ENCODE measurements at regions not wholly inside any gene's neighbourhood (a gene's known extent, or its start where the extent isn't known, plus 50 kb on each side); places are given as distances from the start of the nearest gene placed in this dataset.

DNA sequence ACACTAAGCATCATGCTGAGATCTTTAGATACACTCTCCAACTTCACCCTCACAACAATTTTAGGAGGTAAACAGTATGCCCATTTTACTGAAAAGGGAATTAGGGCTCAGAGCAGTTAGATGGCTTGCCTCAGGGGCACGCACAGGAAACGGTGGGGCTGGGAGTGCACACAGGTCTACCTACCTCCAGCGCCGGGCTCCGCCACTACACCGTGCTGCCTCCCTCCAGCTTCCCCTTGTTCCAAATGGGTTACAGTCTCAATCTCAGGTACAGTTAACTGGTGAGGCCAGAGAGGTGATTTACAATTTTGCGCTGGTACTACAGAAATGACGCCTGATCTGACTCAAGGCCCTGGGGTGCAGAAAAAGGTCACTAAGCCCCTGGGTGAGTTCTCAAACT is 142.0 kb downstream of the NOC3L start:
- H3K23ac ChIP-seq (ENCODE audit: insufficient read length), result no peak overlapping the region
- no peak for DNase-seq (ENCODE audit: low read depth in 1 of 2, low spot score in 2 of 2)
- H3K27me3 ChIP-seq (replicated peaks in 1 of 4; ENCODE audit: control insufficient read depth in 3 of 4, extremely low read depth in 1 of 4, insufficient read depth in 3 of 4, low read length in 3 of 4), result no peaks in the 10 kb centered on the region
- H2BK20ac ChIP-seq (ENCODE audit: low read length), result no peak overlapping the region
- no peaks in the 10 kb centered on the region for H3K4me1 ChIP-seq (replicated peaks in 1 of 4; ENCODE audit: control insufficient read depth in 3 of 4, insufficient read depth in 4 of 4, low read length in 3 of 4)
- no peak overlapping the region for H4K5ac ChIP-seq (ENCODE audit: insufficient read length, low read depth, low read length)
- H3K9ac ChIP-seq (replicated peaks in 1 of 4; ENCODE audit: extremely low read depth in 1 of 4, low read depth in 3 of 4, low read length in 3 of 4), result no peak overlapping the region
- ChIA-PET CTCF (ENCODE audit: partially characterized antibody) (interaction anchor here (1.4 kb wide), 1 partner anchor 12 kb away, joined by 3 read pairs; no protein-coding TSS in a partner anchor), POLR2A (ENCODE audit: partially characterized antibody) (no interaction called here)
- H2AK5ac ChIP-seq (ENCODE audit: low read depth, low read length), result no peak overlapping the region
- no peaks in the 10 kb centered on the region for H3K79me1 ChIP-seq (ENCODE audit: low read depth, low read length)
- no peaks in the 10 kb centered on the region for H3K9me3 ChIP-seq (ENCODE audit: insufficient read depth in 2 of 2, low read depth in 1 of 2, low read length in 1 of 2)
- no peak overlapping the region for H3K4me2 ChIP-seq (ENCODE audit: insufficient read depth in 1 of 2, low read depth in 2 of 2, low read length in 2 of 2)
- H4K20me1 ChIP-seq (replicated peaks in 1 of 2; ENCODE audit: control insufficient read depth in 1 of 2, insufficient read depth in 2 of 2, low read length in 2 of 2), result no peaks in the 10 kb centered on the region
- H3K79me2 ChIP-seq (ENCODE audit: control insufficient read depth in 1 of 2, insufficient read depth in 2 of 2, low read length in 2 of 2), result no peaks in the 10 kb centered on the region
- H2BK120ac ChIP-seq (replicated peaks; ENCODE audit: low read depth, low read length), result no peak overlapping the region
- no peaks in the 10 kb centered on the region for H3K36me3 ChIP-seq (ENCODE audit: control insufficient read depth in 2 of 4, insufficient read depth in 4 of 4, low read length in 3 of 4)
- H2BK12ac ChIP-seq (ENCODE audit: low read depth, low read length), result no peak overlapping the region
- H4K8ac ChIP-seq (ENCODE audit: extremely low read depth, insufficient read depth, low read length), result no peak overlapping the region
- no peak overlapping the region for H2BK15ac ChIP-seq (ENCODE audit: low read length)
- H3K23me2 ChIP-seq (ENCODE audit: low read depth, low read length), result no peaks in the 10 kb centered on the region; the same call in 1 of the 2 replicates
- H4K91ac ChIP-seq (replicated peaks; ENCODE audit: insufficient read length, low read length), result no peak overlapping the region
- H3K27ac ChIP-seq (ENCODE audit: low read depth, low read length), result no peak overlapping the region
- no peak overlapping the region for H3K56ac ChIP-seq (replicated peaks; ENCODE audit: insufficient read length, low read depth, low read length)
- H3K14ac ChIP-seq (ENCODE audit: insufficient read length), result no peak overlapping the region
- 94% methylated on average over 8 of the region's 8 CpGs; no CpG with 5 or more reads in 1 of the 2 experiments for WGBS, 2 experiments (ENCODE audit: extremely low coverage in 1 of 2, insufficient coverage in 1 of 2, insufficient read length in 1 of 2, insufficient replicate concordance in 2 of 2, low coverage in 1 of 2, low lambda C conversion rate in 2 of 2, missing lambda C conversion rate in 1 of 2)
- H2BK5ac ChIP-seq (ENCODE audit: low read depth, low read length), result no peak overlapping the region
- no peak for FAIRE-seq
- no peak overlapping the region for H3K4ac ChIP-seq (replicated peaks; ENCODE audit: insufficient read length, low read depth, low read length)
- H3K4me3 ChIP-seq (ENCODE audit: extremely low read depth in 1 of 4, insufficient read depth in 2 of 4, low read depth in 3 of 4, low read length in 4 of 4), result no peak overlapping the region
- no peak overlapping the region for H3K18ac ChIP-seq (ENCODE audit: extremely low read depth, low read length)
- no peak overlapping the region for H2AFZ ChIP-seq (ENCODE audit: low read length)
- TF ChIP-seq RBBP5 (IDR thresholded peaks at IDR 0.05; ENCODE audit: borderline replicate concordance, low read depth, low read length) (no peak), ZNF274 (IDR thresholded peaks at IDR 0.05; ENCODE audit: borderline replicate concordance, extremely low read depth, low read length) (no peak), TAF1 (IDR thresholded peaks at IDR 0.05; ENCODE audit: low read depth, low read length) (no peak), HDAC6 (IDR thresholded peaks at IDR 0.05; ENCODE audit: low read depth, low read length) (no peak), RXRA (IDR thresholded peaks at IDR 0.05; ENCODE audit: insufficient read depth, low read depth, low read length) (no peak), YY1 (IDR thresholded peaks at IDR 0.05; ENCODE audit: low read depth, low read length) (no peak), RNF2 (IDR thresholded peaks at IDR 0.05; ENCODE audit: borderline replicate concordance, low read depth, low read length, missing control alignments, poor library complexity, severe bottlenecking) (no peak), POU5F1 (IDR thresholded peaks at IDR 0.05; ENCODE audit: low read depth, low read length) (no peak), ASH2L (IDR thresholded peaks at IDR 0.05; ENCODE audit: low read length) (no peak), SP4 (IDR thresholded peaks at IDR 0.05; ENCODE audit: low read length) (no peak), EZH2 (IDR thresholded peaks at IDR 0.05; ENCODE audit: low read depth, low read length, severe bottlenecking) (no peak), JUN (IDR thresholded peaks at IDR 0.05; ENCODE audit: low read depth, low read length) (no peak), RFX5 (IDR thresholded peaks at IDR 0.05; ENCODE audit: borderline replicate concordance, low read depth, low read length) (no peak)
- TF ChIP-seq, protein P1, sequence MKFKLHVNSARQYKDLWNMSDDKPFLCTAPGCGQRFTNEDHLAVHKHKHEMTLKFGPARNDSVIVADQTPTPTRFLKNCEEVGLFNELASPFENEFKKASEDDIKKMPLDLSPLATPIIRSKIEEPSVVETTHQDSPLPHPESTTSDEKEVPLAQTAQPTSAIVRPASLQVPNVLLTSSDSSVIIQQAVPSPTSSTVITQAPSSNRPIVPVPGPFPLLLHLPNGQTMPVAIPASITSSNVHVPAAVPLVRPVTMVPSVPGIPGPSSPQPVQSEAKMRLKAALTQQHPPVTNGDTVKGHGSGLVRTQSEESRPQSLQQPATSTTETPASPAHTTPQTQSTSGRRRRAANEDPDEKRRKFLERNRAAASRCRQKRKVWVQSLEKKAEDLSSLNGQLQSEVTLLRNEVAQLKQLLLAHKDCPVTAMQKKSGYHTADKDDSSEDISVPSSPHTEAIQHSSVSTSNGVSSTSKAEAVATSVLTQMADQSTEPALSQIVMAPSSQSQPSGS (IDR thresholded peaks at IDR 0.05; ENCODE audit: low read length), result no peak

Measured in H1 (cell line).